ENCODE measurements at regions not wholly inside any gene's neighbourhood (a gene's known extent, or its start where the extent isn't known, plus 50 kb on each side); places are given as distances from the start of the nearest gene placed in this dataset.

DNA sequence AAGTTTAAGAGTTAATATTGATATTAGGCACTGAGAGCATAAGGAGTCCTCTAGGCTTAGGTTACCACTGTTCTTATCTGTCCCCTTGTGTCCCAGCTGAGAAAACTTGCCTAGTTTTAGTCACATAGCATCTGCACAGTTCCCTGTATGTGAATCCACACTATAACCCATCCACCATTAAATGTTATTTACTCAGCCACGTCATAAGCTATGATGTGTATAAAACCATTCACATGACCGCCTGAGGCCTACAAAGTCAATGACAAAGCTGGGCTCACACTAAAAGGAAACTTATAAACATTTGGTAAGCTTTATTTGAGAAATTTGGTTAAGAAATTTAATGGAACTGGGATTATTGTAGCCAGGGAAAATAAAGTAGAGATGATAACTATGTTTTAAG lies 59.2 kb upstream of the TFAP2D start:
- H3K4me1 Mint-ChIP-seq (ENCODE audit: unreplicated experiment): no peaks in the 10 kb centered on the region
- no peaks in the 10 kb centered on the region for H3K27me3 Mint-ChIP-seq (ENCODE audit: unreplicated experiment)
- DNase-seq (ENCODE audit: low spot score): no peak
- H3K9me3 Mint-ChIP-seq (ENCODE audit: unreplicated experiment): peaks cover 4% of the 10 kb centered on the region
- no peak overlapping the region for H3K4me3 Mint-ChIP-seq (ENCODE audit: unreplicated experiment)
- peaks cover under 1% of the 10 kb centered on the region for H3K36me3 Mint-ChIP-seq (ENCODE audit: low read depth, unreplicated experiment)
- TF ChIP-seq, protein P1, sequence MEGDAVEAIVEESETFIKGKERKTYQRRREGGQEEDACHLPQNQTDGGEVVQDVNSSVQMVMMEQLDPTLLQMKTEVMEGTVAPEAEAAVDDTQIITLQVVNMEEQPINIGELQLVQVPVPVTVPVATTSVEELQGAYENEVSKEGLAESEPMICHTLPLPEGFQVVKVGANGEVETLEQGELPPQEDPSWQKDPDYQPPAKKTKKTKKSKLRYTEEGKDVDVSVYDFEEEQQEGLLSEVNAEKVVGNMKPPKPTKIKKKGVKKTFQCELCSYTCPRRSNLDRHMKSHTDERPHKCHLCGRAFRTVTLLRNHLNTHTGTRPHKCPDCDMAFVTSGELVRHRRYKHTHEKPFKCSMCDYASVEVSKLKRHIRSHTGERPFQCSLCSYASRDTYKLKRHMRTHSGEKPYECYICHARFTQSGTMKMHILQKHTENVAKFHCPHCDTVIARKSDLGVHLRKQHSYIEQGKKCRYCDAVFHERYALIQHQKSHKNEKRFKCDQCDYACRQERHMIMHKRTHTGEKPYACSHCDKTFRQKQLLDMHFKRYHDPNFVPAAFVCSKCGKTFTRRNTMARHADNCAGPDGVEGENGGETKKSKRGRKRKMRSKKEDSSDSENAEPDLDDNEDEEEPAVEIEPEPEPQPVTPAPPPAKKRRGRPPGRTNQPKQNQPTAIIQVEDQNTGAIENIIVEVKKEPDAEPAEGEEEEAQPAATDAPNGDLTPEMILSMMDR (IDR thresholded peaks at IDR 0.05; ENCODE audit: unreplicated experiment): no peak
- H3K27ac Mint-ChIP-seq (ENCODE audit: unreplicated experiment): no peak overlapping the region

DNA sequence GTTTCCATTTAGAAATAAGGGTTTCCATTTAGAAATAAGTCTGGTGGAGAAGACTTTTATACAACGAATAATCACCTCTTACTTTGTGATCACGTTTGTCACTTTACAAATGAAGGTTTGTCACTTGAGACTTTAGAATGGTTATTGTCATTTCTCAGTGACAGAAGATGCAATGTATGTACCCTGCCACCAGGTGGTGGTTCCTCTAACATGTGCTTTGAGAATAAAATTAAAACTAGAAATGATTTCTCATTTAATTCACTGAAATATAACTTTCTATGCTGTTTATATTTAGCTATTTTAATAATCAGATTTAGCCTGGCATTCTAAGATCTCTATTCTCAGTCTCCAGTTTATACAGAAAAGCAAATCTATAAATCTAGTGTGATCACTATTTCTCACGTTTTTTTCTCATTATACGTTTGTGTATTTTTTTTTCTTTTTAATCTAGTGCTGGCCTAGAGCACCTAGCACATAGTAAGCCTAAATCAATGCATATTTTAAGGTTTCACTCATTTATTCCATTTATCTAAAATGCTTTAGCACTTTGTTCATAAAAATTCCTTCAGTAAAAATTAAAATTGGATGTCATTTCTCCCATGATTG lies 57.4 kb upstream of the TFAP2D start:
- Mint-ChIP-seq H3K4me1 (ENCODE audit: unreplicated experiment) (peaks cover 6% of the 10 kb centered on the region), H3K4me3 (ENCODE audit: unreplicated experiment) (no peak overlapping the region), H3K9me3 (ENCODE audit: unreplicated experiment) (no peaks in the 10 kb centered on the region), H3K27ac (ENCODE audit: unreplicated experiment) (no peak overlapping the region), H3K27me3 (ENCODE audit: unreplicated experiment) (no peaks in the 10 kb centered on the region), H3K36me3 (ENCODE audit: low read depth, unreplicated experiment) (no peaks in the 10 kb centered on the region)
- TF ChIP-seq, protein P1 (IDR thresholded peaks at IDR 0.05; ENCODE audit: unreplicated experiment): peak; percentile 88
- DNase-seq (ENCODE audit: low spot score): peak; percentile 14

DNA sequence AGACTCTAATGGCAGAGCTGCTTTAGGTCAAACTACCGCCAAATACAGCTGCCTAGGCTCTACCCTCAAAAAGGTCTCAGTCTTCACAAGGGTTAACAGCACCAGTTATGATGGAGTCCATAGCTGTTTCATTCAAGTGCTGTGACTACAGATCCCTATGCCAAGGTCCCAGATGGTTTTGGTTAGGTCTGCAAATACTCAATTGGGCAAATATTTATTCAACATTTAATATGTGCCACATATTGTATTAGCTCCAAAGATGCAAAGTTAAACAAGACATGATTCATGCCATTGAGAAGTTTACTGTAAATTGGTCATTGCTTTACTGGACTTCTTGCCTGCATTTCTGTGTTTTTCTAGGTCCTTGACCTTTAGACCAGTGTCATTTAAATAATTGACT lies 55.8 kb upstream of the TFAP2D start:
- Mint-ChIP-seq H3K27ac (ENCODE audit: unreplicated experiment) (no peak overlapping the region), H3K4me3 (ENCODE audit: unreplicated experiment) (no peak overlapping the region), H3K36me3 (ENCODE audit: low read depth, unreplicated experiment) (no peaks in the 10 kb centered on the region)

DNA sequence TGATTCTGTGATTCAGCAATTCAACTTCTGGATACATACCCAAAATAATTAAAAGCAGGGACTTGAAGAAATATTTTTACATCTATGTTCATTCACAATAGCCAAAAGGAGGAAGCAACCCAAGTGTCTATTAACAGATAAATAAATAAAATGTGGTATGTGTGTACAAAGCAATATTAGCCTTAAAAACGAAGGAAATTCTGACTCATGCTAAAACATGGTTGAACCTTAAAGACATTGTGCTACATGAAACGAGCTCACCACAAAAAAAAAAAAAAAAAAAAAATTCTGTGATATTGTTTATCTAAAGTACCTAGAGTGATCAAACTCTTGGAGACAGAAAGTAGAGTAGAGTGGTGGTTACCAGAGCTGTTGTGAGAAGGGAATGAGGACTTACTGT lies 54.8 kb upstream of the TFAP2D start:
- DNase-seq (ENCODE audit: low spot score): no peak
- peaks cover 23% of the 10 kb centered on the region for H3K4me1 Mint-ChIP-seq (ENCODE audit: unreplicated experiment)
- TF ChIP-seq, protein P1 (IDR thresholded peaks at IDR 0.05; ENCODE audit: unreplicated experiment): no peak
- H3K36me3 Mint-ChIP-seq (ENCODE audit: low read depth, unreplicated experiment): no peaks in the 10 kb centered on the region
- no peaks in the 10 kb centered on the region for H3K9me3 Mint-ChIP-seq (ENCODE audit: unreplicated experiment)
- H3K27me3 Mint-ChIP-seq (ENCODE audit: unreplicated experiment): no peaks in the 10 kb centered on the region
- H3K27ac Mint-ChIP-seq (ENCODE audit: unreplicated experiment): no peak overlapping the region
- H3K4me3 Mint-ChIP-seq (ENCODE audit: unreplicated experiment): no peak overlapping the region

More for the DNA sequence above, 55.8 kb upstream of the TFAP2D start:
- H3K9me3 Mint-ChIP-seq (ENCODE audit: unreplicated experiment): no peaks in the 10 kb centered on the region
- no peak for DNase-seq (ENCODE audit: low spot score)
- TF ChIP-seq, protein P1 (IDR thresholded peaks at IDR 0.05; ENCODE audit: unreplicated experiment): no peak
- no peaks in the 10 kb centered on the region for H3K27me3 Mint-ChIP-seq (ENCODE audit: unreplicated experiment)
- H3K4me1 Mint-ChIP-seq (ENCODE audit: unreplicated experiment): peaks cover 17% of the 10 kb centered on the region

DNA sequence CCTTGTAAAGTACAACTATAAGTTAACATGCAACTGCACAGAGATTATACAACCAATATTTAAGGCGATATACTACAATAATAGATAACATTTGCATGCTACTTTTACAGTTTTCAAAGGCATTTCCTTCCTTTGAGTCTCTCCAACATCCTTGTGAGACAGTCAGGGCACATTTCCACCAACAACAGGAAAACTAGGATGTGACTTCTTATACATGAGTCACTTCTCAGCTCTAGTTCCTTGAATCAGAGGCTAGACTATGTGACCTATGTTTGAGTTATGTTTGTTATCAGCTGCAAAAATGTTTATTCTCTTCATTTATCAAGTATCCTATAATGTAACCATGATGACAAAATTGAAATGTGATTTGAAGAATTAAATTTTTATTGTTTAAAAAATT lies 51.7 kb upstream of the TFAP2D start:
- no peak for DNase-seq (ENCODE audit: low spot score)
- H3K4me3 Mint-ChIP-seq (ENCODE audit: unreplicated experiment): no peak overlapping the region
- H3K4me1 Mint-ChIP-seq (ENCODE audit: unreplicated experiment): peaks cover 23% of the 10 kb centered on the region
- TF ChIP-seq, protein P1 (IDR thresholded peaks at IDR 0.05; ENCODE audit: unreplicated experiment): no peak
- peak overlapping the region; percentile 92 for H3K27ac Mint-ChIP-seq (ENCODE audit: unreplicated experiment)
- H3K27me3 Mint-ChIP-seq (ENCODE audit: unreplicated experiment): no peaks in the 10 kb centered on the region
- H3K9me3 Mint-ChIP-seq (ENCODE audit: unreplicated experiment): no peaks in the 10 kb centered on the region
- no peaks in the 10 kb centered on the region for H3K36me3 Mint-ChIP-seq (ENCODE audit: low read depth, unreplicated experiment)

Data from endothelial cell (in vitro differentiated cells).